ENCODE measurements at regions not wholly inside any gene's neighbourhood (a gene's known extent, or its start where the extent isn't known, plus 50 kb on each side); places are given as distances from the start of the nearest gene placed in this dataset.

DNA sequence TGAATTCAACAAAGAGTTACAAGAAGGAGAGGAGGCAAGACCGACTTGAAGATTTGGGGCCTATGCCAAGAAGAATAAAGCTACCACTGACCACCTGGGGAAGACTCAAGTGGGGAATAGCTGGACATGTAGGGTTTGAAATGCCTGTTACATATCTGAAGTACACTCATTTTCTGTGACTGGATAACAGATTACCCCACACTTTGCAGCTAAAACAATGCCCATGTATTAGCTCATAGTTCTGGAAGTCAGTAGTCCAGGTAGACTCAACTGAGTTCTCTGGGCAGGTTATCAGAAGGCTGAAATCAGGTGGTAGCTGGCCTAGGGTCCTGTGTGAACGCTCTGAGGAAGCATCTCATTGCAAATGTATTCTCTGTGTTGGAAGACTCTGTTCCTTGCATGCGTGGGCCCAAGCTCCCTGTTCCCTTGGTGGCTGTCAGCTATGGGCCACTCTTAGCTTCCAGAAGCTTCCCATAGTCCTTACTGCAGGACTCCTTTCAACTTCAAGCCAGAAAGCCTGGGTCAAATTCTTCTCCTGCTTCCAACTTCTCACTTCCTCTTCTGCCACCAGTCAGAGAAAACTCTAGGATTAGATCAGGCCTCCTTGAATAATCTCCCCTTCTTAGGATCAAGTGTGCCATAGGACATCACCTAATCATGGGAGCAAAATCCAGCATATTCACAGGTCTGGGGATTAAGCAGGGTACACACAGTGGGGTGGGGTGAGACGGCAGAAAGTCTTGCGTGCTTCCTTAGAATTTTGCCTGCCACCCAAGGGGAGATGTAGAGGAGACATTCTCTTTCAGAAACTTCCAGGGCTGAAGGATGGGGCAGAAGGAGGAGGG lies 187.8 kb downstream of the SHQ1 start:
- no TSS peak for BruUV-seq (replicated peaks)
- TF ChIP-seq EZH2 (IDR thresholded peaks at IDR 0.05; ENCODE audit: low read depth): no peak
- TF ChIP-seq, protein P1, sequence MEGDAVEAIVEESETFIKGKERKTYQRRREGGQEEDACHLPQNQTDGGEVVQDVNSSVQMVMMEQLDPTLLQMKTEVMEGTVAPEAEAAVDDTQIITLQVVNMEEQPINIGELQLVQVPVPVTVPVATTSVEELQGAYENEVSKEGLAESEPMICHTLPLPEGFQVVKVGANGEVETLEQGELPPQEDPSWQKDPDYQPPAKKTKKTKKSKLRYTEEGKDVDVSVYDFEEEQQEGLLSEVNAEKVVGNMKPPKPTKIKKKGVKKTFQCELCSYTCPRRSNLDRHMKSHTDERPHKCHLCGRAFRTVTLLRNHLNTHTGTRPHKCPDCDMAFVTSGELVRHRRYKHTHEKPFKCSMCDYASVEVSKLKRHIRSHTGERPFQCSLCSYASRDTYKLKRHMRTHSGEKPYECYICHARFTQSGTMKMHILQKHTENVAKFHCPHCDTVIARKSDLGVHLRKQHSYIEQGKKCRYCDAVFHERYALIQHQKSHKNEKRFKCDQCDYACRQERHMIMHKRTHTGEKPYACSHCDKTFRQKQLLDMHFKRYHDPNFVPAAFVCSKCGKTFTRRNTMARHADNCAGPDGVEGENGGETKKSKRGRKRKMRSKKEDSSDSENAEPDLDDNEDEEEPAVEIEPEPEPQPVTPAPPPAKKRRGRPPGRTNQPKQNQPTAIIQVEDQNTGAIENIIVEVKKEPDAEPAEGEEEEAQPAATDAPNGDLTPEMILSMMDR (conservative IDR thresholded peaks at IDR 0.05): no peak
- H4K20me1 ChIP-seq (ENCODE audit: insufficient read depth): no peaks in the 10 kb centered on the region
- no peaks in the 10 kb centered on the region for H3K27me3 ChIP-seq (ENCODE audit: insufficient read depth, low read depth)
- intact Hi-C loops (cut with micrococcal nuclease; ENCODE audit: unreplicated experiment): loop anchor here (1.0 to 2.0 kb wide), 5 partner anchors 32 to 214 kb away; partner anchors contain the start of gene RYBP
- no peaks in the 10 kb centered on the region for H3K79me2 ChIP-seq (ENCODE audit: low read depth)
- H2AFZ ChIP-seq: no peak overlapping the region
- H3F3A ChIP-seq (ENCODE audit: insufficient read depth, low read depth): peaks cover 13% of the 10 kb centered on the region
- H3K9me2 ChIP-seq (ENCODE audit: insufficient read depth): no peaks in the 10 kb centered on the region
- peaks cover 14% of the 10 kb centered on the region for H3K4me1 ChIP-seq (replicated peaks; ENCODE audit: insufficient read depth)
- H3K9me3 ChIP-seq (ENCODE audit: insufficient read depth, low read depth): no peaks in the 10 kb centered on the region
- H3K4me2 ChIP-seq: peak overlapping the region; percentile 21; the same call in 1 of the 2 replicates
- H3K4me3 ChIP-seq: no peak overlapping the region
- no peak for DNase-seq
- no peaks in the 10 kb centered on the region for H3K36me3 ChIP-seq (ENCODE audit: low read depth)
- ChIA-PET POLR2A (ENCODE audit: unreplicated experiment) (interaction anchor here (0.5 kb wide), 1 partner anchor 68 kb away, joined by 4 read pairs; no protein-coding TSS in a partner anchor), CTCF (interaction anchor here (1.0 kb wide), 1 partner anchor 62 kb away, joined by 3 read pairs; no protein-coding TSS in a partner anchor)
- H3K27ac ChIP-seq: no peak overlapping the region

DNA sequence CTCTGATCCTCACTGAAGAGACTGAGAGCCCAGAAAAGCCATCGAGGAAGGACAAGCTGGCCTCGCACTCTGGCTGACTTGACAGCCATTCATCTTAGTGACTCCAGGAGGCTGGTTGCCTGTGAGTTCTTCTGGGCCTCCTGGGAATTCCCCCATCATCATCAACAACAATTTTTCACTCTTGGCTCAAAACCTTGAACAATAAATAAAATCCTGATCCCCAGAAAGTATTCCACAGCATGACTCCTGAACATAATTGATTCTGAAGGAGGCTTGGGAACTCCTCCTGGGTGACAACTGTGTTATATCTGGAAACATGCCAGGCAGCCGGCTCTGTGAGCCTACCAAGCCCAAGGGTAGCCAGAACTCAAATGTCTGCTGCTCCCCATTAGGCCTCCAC lies 188.6 kb downstream of the SHQ1 start:
- Histone ChIP-seq H4K20me1 (ENCODE audit: insufficient read depth) (no peaks in the 10 kb centered on the region), H3K36me3 (ENCODE audit: low read depth) (no peaks in the 10 kb centered on the region), H3K79me2 (ENCODE audit: low read depth) (no peaks in the 10 kb centered on the region), H3K27me3 (ENCODE audit: insufficient read depth, low read depth) (no peaks in the 10 kb centered on the region), H2AFZ (no peak overlapping the region), H3K4me1 (replicated peaks; ENCODE audit: insufficient read depth) (peaks cover 14% of the 10 kb centered on the region), H3K4me2 (no peak overlapping the region; the same call in 1 of the 2 replicates), H3K27ac (no peak overlapping the region), H3K9me3 (ENCODE audit: insufficient read depth, low read depth) (no peaks in the 10 kb centered on the region), H3K9me2 (ENCODE audit: insufficient read depth) (no peaks in the 10 kb centered on the region), H3F3A (ENCODE audit: insufficient read depth, low read depth) (peaks cover 13% of the 10 kb centered on the region), H3K4me3 (no peak overlapping the region)
- intact Hi-C loops (cut with micrococcal nuclease; ENCODE audit: unreplicated experiment): no loop called here
- no TSS peak for BruUV-seq (replicated peaks)
- ChIA-PET POLR2A (ENCODE audit: unreplicated experiment) (no interaction called here), CTCF (interaction anchor here (1.0 kb wide), 1 partner anchor 61 kb away, joined by 3 read pairs; no protein-coding TSS in a partner anchor)
- TF ChIP-seq, protein P1 (conservative IDR thresholded peaks at IDR 0.05): no peak
- TF ChIP-seq EZH2 (IDR thresholded peaks at IDR 0.05; ENCODE audit: low read depth): no peak
- DNase-seq: no peak

DNA sequence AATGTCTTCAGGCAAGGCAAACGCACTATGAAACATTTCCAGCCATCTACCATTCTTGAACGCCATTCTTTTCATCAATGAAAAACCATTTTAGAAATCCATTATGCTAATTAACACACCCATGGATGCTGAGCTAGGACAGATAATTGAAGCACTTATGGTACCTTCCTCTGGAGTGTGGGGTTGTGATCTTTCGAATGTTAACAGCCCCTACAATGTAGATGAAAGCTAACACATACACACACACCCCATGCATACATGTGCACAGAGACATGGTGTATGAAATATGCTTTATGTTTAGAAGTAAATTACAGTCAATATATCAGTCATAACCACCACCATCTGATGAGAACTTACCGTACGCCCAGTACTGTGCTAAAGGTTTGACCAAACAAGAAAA lies 189.1 kb downstream of the SHQ1 start:
- BruUV-seq (replicated peaks): no TSS peak
- Histone ChIP-seq H3K79me2 (ENCODE audit: low read depth) (no peaks in the 10 kb centered on the region), H3K4me2 (no peak overlapping the region), H3K27ac (no peak overlapping the region), H3K27me3 (ENCODE audit: insufficient read depth, low read depth) (no peaks in the 10 kb centered on the region), H2AFZ (no peak overlapping the region), H4K20me1 (ENCODE audit: insufficient read depth) (no peaks in the 10 kb centered on the region), H3K4me1 (replicated peaks; ENCODE audit: insufficient read depth) (peaks cover 14% of the 10 kb centered on the region), H3K9me3 (ENCODE audit: insufficient read depth, low read depth) (no peaks in the 10 kb centered on the region), H3K9me2 (ENCODE audit: insufficient read depth) (no peaks in the 10 kb centered on the region), H3K4me3 (no peak overlapping the region), H3K36me3 (ENCODE audit: low read depth) (no peaks in the 10 kb centered on the region), H3F3A (ENCODE audit: insufficient read depth, low read depth) (peaks cover 13% of the 10 kb centered on the region)
- DNase-seq: no peak
- intact Hi-C loops (cut with micrococcal nuclease; ENCODE audit: unreplicated experiment): no loop called here
- no peak for TF ChIP-seq EZH2 (IDR thresholded peaks at IDR 0.05; ENCODE audit: low read depth)
- TF ChIP-seq, protein P1 (conservative IDR thresholded peaks at IDR 0.05): no peak
- POLR2A ChIA-PET (ENCODE audit: unreplicated experiment): no interaction called here
- CTCF ChIA-PET: interaction anchor here (1.0 kb wide), 1 partner anchor 60 kb away, joined by 3 read pairs; no protein-coding TSS in a partner anchor
